Prostate gland (tissue), 2 donors: ENCODE measurements at regions not wholly inside any gene's neighbourhood (a gene's known extent, or its start where the extent isn't known, plus 50 kb on each side); places are given as distances from the start of the nearest gene placed in this dataset.

ENCODE experiments used
- DNase-seq: peaks from one replicate; pipeline ENCODE4 v3.0.0-alpha.2; 2019; ENCODE audit warnings: low spot score
- H3K27ac ChIP-seq, 2 donors: fragments of 200-600 bp; sonication (generic); 2 replicates each; pipeline ENCODE4 v1.5.1; 2017 to 2019
- H3K27me3 ChIP-seq: fragments of 200-600 bp; sonication (generic); replicated peaks from 2 replicates; pipeline ENCODE4 v1.5.1; 2019; ENCODE audit not compliant: insufficient read depth
- H3K36me3 ChIP-seq, 2 donors: fragments of 200-600 bp; sonication (generic); 1 replicate in 1 of 2; 2 replicates in 1 of 2; pipeline versions ENCODE4 v1.5.1 to v1.8.1; 2017 to 2019
- H3K4me1 ChIP-seq: fragments of 200-600 bp; sonication (generic); replicated peaks from 2 replicates; pipeline ENCODE4 v1.5.1; 2019
- H3K4me3 ChIP-seq, 2 donors: fragments of 200-600 bp; sonication (generic); 2 replicates each; pipeline ENCODE4 v1.5.1; 2017 to 2019
- H3K9me3 ChIP-seq: fragments of 200-600 bp; sonication (generic); 2 replicates; pipeline ENCODE4 v1.5.1; 2017
- CTCF ChIP-seq, 4 experiments: fragments of 200-600 bp in 2 of 4; fragments of 450-650 bp in 2 of 4; sonication (generic) in 2 of 4; IDR thresholded peaks; 1 replicate in 3 of 4; 2 replicates in 1 of 4; pipeline ENCODE4 v1.5.1; 2016 to 2019; ENCODE audit warnings: antibody characterized with exemption in 4 of 4, mild to moderate bottlenecking in 2 of 4, moderate library complexity in 2 of 4
- POLR2A ChIP-seq: fragments of 450-650 bp; IDR thresholded peaks from one replicate; pipeline ENCODE4 v1.6.1; 2016; ENCODE audit warnings: antibody characterized with exemption, mild to moderate bottlenecking
- POLR2AphosphoS5 ChIP-seq: sonication (generic); formaldehyde crosslinking; IDR thresholded peaks from one replicate; pipeline ENCODE4 v1.6.1; 2017; ENCODE audit warnings: antibody characterized with exemption
- WGBS: methylation state at CpG from one replicate; pipeline ENCODE4 v1.1.5; 2018; 5-methylcytosine and 5-hydroxymethylcytosine counted together
- intact Hi-C: fragments of 100-400 bp; cut with DNase I; formaldehyde crosslinking; loops from one replicate; pipeline ENCODE4 v1.14.2; 2022

DNA sequence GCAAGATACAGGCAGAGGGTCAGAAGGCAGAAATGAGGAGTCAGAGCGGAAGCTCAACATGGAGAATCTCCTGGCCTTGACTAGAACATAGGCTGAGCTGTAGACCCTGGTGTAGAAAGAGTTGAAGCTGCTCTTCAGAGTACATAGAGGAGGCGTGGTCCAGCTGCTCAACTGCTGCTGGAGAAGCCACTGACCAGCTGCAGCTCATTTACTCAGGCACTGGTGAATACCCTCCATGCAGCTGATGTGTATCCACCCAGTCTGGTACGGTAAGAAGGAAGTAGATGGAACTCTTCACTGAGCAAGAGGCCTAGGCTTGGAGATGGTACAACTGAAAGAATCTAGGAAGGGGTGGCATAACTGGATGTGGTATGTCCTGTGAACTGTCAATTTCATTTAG lies 148.8 kb upstream of the DHRS4 start:
- intact Hi-C loops: no loop called here
- no peaks in the 10 kb centered on the region for H3K27me3 ChIP-seq
- TF ChIP-seq POLR2A (no peak), CTCF (IDR thresholded peaks at IDR 0.05) (no peak), POLR2AphosphoS5 (no peak)
- no peak for DNase-seq
- no peaks in the 10 kb centered on the region for H3K4me1 ChIP-seq
- H3K36me3 ChIP-seq: no peaks in the 10 kb centered on the region
- H3K9me3 ChIP-seq: no peaks in the 10 kb centered on the region
- no peak overlapping the region for H3K27ac ChIP-seq
- 88% methylated on average over 3 of the region's 3 CpGs for WGBS
- no peak overlapping the region for H3K4me3 ChIP-seq

DNA sequence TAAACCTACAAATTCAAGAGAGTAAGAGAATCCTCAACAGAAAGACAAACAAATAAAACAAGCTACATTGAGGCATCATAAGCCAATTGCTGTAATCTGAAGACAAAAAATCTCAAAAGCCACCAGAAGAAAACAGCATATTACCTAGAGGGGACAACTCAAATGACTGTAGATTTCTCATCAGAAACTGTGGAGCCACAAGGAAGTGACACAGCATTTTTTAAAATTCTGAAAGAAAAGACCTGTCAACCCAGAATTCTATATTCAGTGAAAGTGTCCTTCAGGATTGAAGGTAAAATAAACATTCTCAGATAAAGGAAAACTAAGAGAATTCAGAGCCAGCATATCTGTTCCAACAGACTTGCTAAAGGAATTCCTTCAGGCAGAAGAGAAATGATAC lies 147.8 kb upstream of the DHRS4 start:
- H3K9me3 ChIP-seq: no peaks in the 10 kb centered on the region

DNA sequence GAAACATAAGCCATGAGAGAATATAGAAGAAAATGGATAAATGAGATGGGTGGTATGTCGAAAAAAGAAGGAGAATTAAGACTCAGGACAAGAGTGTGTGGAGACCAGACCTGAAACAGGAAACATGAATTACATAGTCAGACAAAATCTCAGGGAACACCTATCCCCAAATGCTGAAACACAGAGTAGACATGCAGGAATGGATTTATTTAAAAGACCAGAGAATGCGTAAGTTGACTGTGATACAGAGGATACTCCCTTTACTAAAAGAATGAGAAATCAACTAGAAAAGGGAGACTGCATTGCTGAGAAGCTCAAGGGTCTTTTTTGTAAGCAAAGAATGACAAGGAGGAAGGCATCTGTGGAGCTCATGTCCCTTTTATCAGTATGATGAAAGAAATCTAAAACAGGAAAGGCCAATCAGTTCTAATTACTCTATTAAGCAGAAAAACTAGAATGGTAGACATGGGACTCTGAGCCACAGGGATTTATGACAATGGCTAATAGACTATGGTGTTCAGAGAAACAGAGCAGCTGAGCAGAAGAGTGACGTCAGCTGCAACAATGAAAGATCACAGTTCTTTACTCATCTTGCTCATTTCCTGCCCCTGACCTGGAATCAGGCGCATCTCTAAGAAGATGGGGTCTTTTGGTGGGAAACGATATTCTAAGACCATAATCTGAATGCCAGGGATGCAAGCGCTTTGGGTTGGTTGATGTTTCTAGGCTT lies 138.9 kb upstream of the DHRS4 start:
- no peak for DNase-seq
- Histone ChIP-seq H3K27ac (no peak overlapping the region), H3K4me3 (no peak overlapping the region), H3K4me1 (no peaks in the 10 kb centered on the region), H3K27me3 (no peaks in the 10 kb centered on the region), H3K36me3 (no peaks in the 10 kb centered on the region), H3K9me3 (no peaks in the 10 kb centered on the region)
- 84% methylated on average over 6 of the region's 6 CpGs for WGBS
- TF ChIP-seq POLR2AphosphoS5 (no peak), POLR2A (no peak), CTCF (IDR thresholded peaks at IDR 0.05) (no peak)
- intact Hi-C loops: no loop called here

More for the DNA sequence above, 147.8 kb upstream of the DHRS4 start:
- Histone ChIP-seq H3K27me3 (no peaks in the 10 kb centered on the region), H3K4me1 (no peaks in the 10 kb centered on the region), H3K27ac (no peak overlapping the region), H3K4me3 (no peak overlapping the region), H3K36me3 (no peaks in the 10 kb centered on the region)
- intact Hi-C loops: no loop called here
- no peak for DNase-seq
- TF ChIP-seq POLR2A (no peak), POLR2AphosphoS5 (no peak), CTCF (IDR thresholded peaks at IDR 0.05) (no peak)

- H3K27ac ChIP-seq: no peak overlapping the region
- TF ChIP-seq CTCF (IDR thresholded peaks at IDR 0.05) (no peak), POLR2A (no peak), POLR2AphosphoS5 (no peak)
- H3K36me3 ChIP-seq: no peaks in the 10 kb centered on the region
- intact Hi-C loops: no loop called here
- DNase-seq: no peak
- no peaks in the 10 kb centered on the region for H3K4me1 ChIP-seq
- H3K9me3 ChIP-seq: no peaks in the 10 kb centered on the region
- WGBS: 85% methylated on average over 5 of the region's 5 CpGs
- no peak overlapping the region for H3K4me3 ChIP-seq
- no peaks in the 10 kb centered on the region for H3K27me3 ChIP-seq
Observed at GRCh38 chr14:23816371-23816770, 137.2 kb upstream of the DHRS4 start.

DNA sequence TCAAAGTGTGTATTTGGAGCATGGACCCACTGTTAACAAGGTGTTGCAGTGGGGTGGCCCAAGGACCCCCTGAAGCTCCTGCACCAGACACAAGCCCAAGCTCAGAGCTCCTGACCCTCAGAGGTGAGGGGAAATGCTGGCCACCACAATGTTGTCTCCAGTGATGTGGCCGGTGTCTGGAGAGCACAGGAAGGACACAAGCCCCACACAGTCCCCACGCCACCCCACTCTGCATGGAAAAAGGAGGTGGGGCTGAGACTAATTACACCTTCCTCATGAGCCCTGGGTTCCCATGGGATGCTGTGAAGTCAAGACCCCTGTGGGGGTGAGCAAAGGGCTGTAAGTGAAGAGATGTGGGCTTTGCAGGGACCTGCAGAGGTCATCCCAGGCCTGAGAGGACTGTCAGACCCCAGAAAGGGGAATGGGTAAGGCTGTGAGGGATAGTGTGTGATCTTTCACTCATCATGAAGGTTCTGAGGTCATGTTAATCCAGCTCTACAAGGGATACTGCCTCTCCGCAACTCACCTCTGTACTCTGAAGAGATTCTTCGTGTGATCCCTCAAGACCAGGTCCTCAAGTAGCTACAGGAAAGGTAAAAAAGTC lies 136.3 kb upstream of the DHRS4 start:
- no peaks in the 10 kb centered on the region for H3K4me1 ChIP-seq
- intact Hi-C loops: no loop called here
- no peaks in the 10 kb centered on the region for H3K36me3 ChIP-seq
- whole genome bisulfite sequencing: 75% methylated on average over 4 of the region's 4 CpGs
- H3K27ac ChIP-seq: no peak overlapping the region
- no peaks in the 10 kb centered on the region for H3K9me3 ChIP-seq
- no peaks in the 10 kb centered on the region for H3K27me3 ChIP-seq
- H3K4me3 ChIP-seq: no peak overlapping the region
- DNase-seq: no peak
- TF ChIP-seq CTCF (IDR thresholded peaks at IDR 0.05) (no peak), POLR2AphosphoS5 (no peak), POLR2A (no peak)
